ENCODE measurements at regions not wholly inside any gene's neighbourhood (a gene's known extent, or its start where the extent isn't known, plus 50 kb on each side); places are given as distances from the start of the nearest gene placed in this dataset.
"Not testable (repeated sequence)": the region's sequence is repeated elsewhere in the genome, so short reads cannot be mapped to it uniquely, and the experiment has no call there.

DNA sequence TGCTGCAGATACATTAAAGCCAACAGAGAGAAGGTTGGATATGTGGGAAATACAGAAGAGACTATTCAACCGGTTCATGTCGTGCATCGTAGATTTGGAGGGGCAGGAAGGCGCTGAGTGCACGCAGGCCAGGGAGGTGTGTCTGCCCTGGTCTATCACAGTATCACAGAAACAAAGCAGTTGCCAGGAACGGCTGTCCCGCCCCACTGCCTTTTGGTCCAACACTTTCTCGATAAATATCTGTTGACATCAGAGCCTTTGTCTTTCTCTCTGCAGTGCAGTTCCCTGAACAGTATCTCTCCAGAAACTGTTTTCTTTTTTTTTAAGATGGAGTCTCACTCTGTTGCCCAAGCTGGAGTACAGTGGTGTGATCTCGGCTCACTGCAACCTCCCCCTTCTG lies 151.1 kb upstream of the BCOR start:
- Mint-ChIP-seq H3K4me1 (peaks cover 7% of the 10 kb centered on the region), H3K36me3 (ENCODE audit: low read depth) (no peaks in the 10 kb centered on the region), H3K9me3 (no peaks in the 10 kb centered on the region), H3K4me3 (no peak overlapping the region), H3K27ac (no peak overlapping the region), H3K27me3 (peaks cover 3% of the 10 kb centered on the region)
- ATAC-seq (no peak), DNase-seq (no peak)

DNA sequence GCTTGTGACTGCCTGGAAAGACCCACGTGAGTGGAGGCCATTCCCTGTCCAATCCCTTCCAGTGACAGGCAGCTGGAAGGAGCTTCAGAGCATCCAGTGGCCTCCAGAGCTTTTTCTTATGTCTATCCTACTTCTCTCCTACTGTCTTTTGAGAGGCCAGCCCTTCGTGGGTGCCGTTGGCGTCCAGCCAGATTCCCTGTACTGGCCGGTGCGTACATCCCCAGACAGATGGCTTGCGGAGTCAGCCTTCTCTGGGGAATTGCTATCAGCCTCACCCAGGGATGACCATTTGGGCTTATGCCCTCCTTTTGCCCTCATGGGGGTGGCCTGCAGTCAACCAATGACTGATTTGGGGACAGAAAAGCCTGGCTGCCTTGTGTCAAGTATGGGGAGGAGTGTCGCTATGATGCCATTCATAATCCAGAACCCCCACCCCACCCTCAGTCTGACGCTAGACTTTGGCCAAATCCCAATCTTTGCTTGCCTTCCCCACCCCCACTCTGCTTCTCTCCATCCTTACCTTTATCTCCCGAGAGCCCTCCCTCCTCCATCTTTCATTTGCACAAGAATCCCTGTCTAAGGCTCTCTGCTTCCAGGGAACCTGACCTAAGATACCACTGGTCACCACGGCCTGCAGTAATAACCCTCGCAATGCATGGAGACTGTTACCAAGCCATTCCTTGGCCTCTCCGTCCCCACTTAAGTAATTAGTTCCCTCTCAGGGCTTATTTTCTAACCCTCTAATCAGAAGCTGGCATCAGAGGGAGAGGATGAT lies 150.3 kb upstream of the BCOR start:
- no peaks in the 10 kb centered on the region for H3K9me3 Mint-ChIP-seq
- peaks cover 3% of the 10 kb centered on the region for H3K27me3 Mint-ChIP-seq
- no peak overlapping the region for H3K4me3 Mint-ChIP-seq
- no peak for DNase-seq
- peaks cover 7% of the 10 kb centered on the region for H3K4me1 Mint-ChIP-seq
- no peak overlapping the region for H3K27ac Mint-ChIP-seq
- no peak for ATAC-seq
- H3K36me3 Mint-ChIP-seq (ENCODE audit: low read depth): no peaks in the 10 kb centered on the region

DNA sequence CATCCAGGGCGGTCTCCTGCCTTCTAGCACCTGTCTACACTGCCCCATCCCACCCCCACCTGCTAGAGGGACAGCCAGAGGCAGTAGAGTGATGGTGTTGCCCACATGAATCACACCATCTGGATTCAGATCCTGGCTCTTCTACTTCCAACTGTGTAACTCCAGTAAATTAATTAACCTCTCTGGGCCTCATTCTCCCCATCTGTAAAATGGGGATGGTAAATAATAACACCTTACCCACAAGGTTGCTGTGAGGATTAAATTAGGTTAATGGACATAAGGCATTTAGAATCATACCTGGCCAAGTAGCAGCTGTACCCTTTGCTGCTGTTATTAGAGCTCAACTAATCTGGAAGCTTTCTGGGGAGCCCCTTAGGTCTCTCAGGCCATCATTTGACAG lies 149.6 kb upstream of the BCOR start:
- Mint-ChIP-seq H3K4me3 (no peak overlapping the region), H3K36me3 (ENCODE audit: low read depth) (no peaks in the 10 kb centered on the region), H3K27ac (no peak overlapping the region), H3K4me1 (peaks cover 7% of the 10 kb centered on the region), H3K27me3 (peaks cover 3% of the 10 kb centered on the region), H3K9me3 (no peaks in the 10 kb centered on the region)
- DNase-seq (no peak), ATAC-seq (no peak)

DNA sequence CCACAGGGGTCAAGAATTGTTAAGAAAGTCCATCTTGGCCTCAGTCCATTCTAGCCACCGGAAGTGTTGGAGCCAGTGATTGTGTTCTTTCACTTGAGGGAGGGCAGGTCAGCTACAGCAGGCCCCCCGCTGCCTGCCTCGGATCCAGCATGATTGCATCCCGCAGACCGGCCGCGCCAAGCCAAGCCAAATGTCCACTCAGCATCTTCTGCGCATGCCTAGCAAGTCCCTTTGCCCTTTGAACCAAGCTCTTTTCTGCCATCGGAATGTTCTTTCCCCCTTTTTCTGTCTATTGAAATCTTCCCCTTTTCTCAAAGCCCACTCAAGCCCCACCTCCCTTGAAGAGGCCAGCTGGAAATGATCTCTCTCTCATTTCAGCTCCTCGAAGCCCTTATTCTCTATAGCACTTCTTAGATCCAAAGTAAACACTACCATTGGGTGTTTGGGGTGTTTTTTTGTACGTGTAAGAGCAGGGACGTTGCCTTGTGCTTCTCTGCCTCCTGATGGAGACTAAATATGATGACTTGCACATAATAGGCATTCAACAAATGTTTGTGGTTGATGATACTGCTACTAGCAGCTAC lies 147.8 kb upstream of the BCOR start:
- DNase-seq (no peak), ATAC-seq (no peak)
- peaks cover 3% of the 10 kb centered on the region for H3K27me3 Mint-ChIP-seq
- no peaks in the 10 kb centered on the region for H3K36me3 Mint-ChIP-seq (ENCODE audit: low read depth)
- H3K4me3 Mint-ChIP-seq: no peak overlapping the region
- H3K4me1 Mint-ChIP-seq: peaks cover 7% of the 10 kb centered on the region
- H3K9me3 Mint-ChIP-seq: no peaks in the 10 kb centered on the region
- peak overlapping the region; percentile 62 for H3K27ac Mint-ChIP-seq

DNA sequence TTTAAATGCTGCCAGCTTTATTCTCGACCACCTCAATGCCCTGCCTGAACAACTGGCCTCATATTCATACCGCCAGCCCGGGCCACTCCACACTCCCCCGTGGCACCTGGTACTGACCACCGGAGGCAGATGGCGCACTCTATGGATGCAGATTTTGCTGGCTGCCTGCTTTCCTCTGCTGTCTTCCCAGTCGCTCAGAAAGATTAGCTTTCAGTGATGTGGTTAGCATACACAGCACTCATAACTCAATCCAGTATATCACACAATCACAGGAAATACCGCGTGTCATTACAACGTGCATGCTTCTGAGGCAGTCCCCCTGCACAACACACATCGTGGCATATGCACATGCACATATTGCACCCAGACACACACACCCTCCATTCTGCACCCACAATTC lies 147.2 kb upstream of the BCOR start:
- Mint-ChIP-seq H3K4me3 (no peak overlapping the region), H3K27ac (no peak overlapping the region), H3K27me3 (peaks cover 3% of the 10 kb centered on the region), H3K9me3 (no peaks in the 10 kb centered on the region), H3K36me3 (ENCODE audit: low read depth) (no peaks in the 10 kb centered on the region), H3K4me1 (peaks cover 7% of the 10 kb centered on the region)
- no peak for DNase-seq
- no peak for ATAC-seq

DNA sequence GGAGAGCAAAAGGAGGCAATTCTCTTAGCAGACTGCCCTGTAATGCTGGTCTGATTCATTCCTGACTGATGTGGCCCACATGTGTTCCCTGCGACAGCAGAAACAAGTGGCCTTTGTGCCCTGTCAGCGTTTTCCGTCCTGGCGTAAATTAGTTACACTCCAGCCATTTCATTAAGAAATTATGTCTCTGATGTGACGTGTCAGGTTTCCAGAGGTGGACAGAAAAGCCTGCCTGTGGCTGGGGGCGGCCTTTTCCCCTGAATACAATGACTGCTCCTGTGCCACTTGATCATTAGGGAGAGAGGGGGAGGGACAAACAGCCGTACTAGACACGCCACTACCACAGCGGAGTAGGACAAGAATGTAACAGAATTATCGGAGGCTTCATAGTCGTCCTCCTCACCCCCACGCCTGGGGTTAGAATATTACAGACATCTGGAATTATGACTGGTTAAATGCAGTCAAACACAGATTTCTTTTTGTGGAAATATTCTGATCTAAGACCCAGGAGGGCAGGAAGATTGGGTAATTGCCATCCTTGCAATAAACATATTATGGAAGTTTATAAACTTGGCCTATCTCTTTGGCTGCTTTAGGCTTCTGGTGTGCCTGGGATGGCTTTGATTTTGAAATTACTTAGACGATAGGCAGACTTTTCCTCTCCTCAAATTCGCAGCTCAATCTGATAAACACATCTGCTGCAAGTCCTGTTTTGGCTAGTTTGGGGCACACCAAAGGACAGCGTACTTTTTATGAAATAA lies 146.2 kb upstream of the BCOR start:
- Mint-ChIP-seq H3K27me3 (peaks cover 5% of the 10 kb centered on the region), H3K4me3 (no peak overlapping the region), H3K27ac (no peak overlapping the region), H3K4me1 (peaks cover 7% of the 10 kb centered on the region), H3K36me3 (ENCODE audit: low read depth) (no peaks in the 10 kb centered on the region), H3K9me3 (no peaks in the 10 kb centered on the region)
- no peak for ATAC-seq
- DNase-seq: no peak

DNA sequence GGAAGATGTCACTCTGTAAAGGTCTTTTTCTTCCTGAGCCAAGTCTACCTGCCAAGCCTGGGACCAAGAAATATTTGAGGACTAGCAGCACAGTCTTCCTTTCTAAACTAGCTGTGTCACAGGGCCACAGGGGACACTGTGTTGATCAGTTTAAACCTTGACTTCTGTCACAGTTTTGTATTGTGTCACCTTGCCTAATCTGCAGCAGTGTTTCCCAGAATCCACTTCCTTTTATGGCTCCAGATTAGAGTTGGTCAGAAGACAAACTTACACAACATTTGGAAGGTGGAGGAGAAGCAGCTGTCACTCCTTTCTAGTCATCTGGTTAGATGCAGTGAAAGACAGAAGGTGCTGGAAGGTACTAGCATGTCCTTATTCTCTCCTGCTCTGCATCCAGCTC lies 143.1 kb upstream of the BCOR start:
- Mint-ChIP-seq H3K27me3 (peaks cover 5% of the 10 kb centered on the region), H3K27ac (no peak overlapping the region), H3K36me3 (ENCODE audit: low read depth) (no peaks in the 10 kb centered on the region), H3K4me3 (no peak overlapping the region), H3K4me1 (peaks cover 6% of the 10 kb centered on the region), H3K9me3 (no peaks in the 10 kb centered on the region)
- no peak for ATAC-seq
- DNase-seq: no peak

DNA sequence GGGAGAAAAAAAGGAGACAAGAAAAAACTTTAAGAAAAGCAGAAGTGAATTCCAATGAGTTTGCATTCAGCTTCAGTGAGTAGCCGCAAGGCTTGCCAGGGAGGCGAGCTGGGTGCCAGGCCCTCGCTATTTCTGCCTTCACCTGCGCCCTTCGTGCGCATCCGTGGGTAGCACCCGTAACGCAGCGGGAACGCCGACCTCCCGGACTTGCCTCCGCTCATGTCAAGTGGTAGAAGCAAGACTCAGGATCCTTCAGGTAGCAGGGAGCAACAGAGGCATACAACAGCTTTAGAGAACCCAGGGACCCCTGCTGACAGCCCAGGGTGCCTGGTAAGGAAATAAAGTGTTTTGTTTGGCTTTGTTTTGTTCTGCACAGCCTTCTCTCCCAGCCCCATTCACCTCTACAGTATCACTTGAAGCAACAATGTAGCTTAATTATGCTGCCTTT lies 140.0 kb upstream of the BCOR start:
- H3K4me1 Mint-ChIP-seq: no peaks in the 10 kb centered on the region
- no peak overlapping the region for H3K27ac Mint-ChIP-seq
- ATAC-seq (no peak), DNase-seq (no peak)
- H3K9me3 Mint-ChIP-seq: no peaks in the 10 kb centered on the region
- no peak overlapping the region for H3K4me3 Mint-ChIP-seq
- H3K36me3 Mint-ChIP-seq (ENCODE audit: low read depth): no peaks in the 10 kb centered on the region
- peaks cover 2% of the 10 kb centered on the region for H3K27me3 Mint-ChIP-seq

DNA sequence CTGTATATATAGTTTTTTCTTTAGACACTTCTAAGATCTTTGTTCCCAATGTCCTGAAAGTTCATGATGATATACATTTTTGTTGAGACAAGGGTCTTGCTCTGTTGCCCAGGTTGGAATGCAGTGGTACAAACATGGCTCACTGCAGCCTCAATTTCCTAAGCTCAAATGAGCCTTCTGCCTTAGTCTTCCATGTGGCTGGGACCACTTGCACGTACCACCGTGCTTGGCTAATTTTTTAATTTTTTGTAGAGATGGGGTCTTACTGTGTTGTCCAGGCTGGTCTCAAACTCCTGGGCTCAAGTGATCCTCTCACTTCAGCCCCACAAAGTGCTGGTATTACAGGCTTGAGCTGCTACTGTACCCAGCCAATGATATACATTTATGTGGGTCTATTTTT lies 132.9 kb upstream of the BCOR start:
- H3K4me1 Mint-ChIP-seq: no peaks in the 10 kb centered on the region
- ATAC-seq (no peak), DNase-seq (no peak)
- no peaks in the 10 kb centered on the region for H3K36me3 Mint-ChIP-seq (ENCODE audit: low read depth)
- no peak overlapping the region for H3K27ac Mint-ChIP-seq
- H3K4me3 Mint-ChIP-seq: no peak overlapping the region
- no peaks in the 10 kb centered on the region for H3K27me3 Mint-ChIP-seq
- H3K9me3 Mint-ChIP-seq: no peaks in the 10 kb centered on the region

DNA sequence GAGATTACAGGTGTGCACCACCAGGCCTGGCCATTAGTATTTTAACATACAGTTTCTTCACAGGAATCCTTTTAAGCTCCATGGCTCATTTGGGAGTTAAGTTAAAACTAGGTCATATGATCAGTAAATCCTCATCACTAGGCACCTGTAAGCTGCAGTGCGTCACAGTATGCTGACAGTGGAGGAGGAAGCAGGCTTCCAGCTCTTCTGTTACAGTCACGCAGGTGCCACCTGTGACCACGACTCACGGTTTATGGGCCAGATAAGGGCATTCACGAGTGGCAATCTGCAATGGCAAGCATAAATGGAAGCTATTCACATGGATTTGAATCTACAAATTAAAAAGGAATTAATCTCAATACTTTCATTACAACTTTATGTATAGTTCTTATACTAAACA lies 129.4 kb upstream of the BCOR start:
- H3K27ac Mint-ChIP-seq: no peak overlapping the region
- ATAC-seq (no peak), DNase-seq (no peak)
- H3K4me1 Mint-ChIP-seq: no peaks in the 10 kb centered on the region
- no peak overlapping the region for H3K4me3 Mint-ChIP-seq
- H3K9me3 Mint-ChIP-seq: no peaks in the 10 kb centered on the region
- no peaks in the 10 kb centered on the region for H3K36me3 Mint-ChIP-seq (ENCODE audit: low read depth)
- H3K27me3 Mint-ChIP-seq: no peaks in the 10 kb centered on the region

DNA sequence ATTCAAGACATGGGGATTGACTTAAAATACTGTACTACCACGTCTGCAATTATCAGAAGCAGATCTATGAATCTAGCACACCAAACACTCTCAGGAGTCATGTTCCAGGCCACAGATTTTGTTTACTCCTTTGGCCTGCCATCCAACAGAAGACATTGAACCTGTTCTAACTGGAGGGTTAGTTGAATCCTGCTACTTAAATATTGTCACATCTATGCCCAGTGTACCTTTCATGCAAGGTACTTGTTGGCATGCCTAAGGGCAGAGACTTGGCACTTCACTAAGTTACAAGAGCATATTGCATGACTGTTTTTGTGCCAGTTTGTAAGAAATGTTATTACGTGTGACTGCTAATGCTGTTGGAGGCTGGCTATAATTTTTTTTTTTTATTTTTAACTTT lies 126.9 kb upstream of the BCOR start:
- Mint-ChIP-seq H3K4me3 (no peak overlapping the region), H3K27ac (no peak overlapping the region), H3K4me1 (no peaks in the 10 kb centered on the region), H3K36me3 (ENCODE audit: low read depth) (no peaks in the 10 kb centered on the region), H3K9me3 (no peaks in the 10 kb centered on the region), H3K27me3 (no peaks in the 10 kb centered on the region)
- no peak for ATAC-seq
- no peak for DNase-seq

DNA sequence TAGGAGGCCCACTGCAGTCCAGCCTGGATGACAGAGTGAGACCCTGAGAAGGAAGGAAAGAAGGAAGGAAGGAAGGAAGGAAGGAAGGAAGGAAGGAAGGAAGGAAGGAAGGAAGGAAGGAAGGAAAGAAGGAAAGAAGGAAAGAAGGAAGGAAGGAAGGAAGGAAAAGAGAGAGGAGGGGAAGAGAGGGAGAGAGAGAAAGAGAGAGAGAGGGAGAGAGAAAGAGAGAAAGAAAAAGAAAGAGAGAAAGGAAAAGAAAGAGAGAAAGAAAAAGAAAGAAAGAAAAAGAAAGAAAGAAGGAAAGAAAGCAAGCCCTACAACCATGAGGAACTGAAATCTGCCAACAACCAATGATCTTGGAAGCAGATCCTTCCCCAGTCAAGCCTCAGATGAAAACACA lies 124.9 kb upstream of the BCOR start:
- not testable (repeated sequence) for H3K9me3 Mint-ChIP-seq; H3K36me3 Mint-ChIP-seq (ENCODE audit: low read depth); H3K4me1 Mint-ChIP-seq; H3K27ac Mint-ChIP-seq; ATAC-seq; H3K27me3 Mint-ChIP-seq; H3K4me3 Mint-ChIP-seq; DNase-seq

DNA sequence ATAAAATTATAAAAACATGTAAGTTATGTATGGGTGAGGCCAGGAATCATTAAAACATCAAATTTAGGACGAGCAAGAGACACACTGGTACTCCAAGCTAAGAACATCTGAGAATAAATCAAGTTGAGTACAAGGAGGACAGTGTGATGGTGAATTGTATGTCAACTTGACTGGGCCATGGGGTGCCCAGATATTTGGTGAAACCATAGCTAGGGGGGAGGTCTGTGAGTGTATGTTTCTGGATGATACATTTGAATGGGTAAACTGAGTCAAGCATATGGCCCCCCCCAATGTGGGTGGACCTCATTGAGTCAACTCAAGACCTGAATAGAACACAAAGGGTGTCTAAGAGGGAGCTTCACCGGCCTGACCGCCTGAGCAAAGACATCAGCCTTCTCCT lies 115.3 kb upstream of the BCOR start:
- no peak for ATAC-seq
- Mint-ChIP-seq H3K9me3 (no peaks in the 10 kb centered on the region), H3K27me3 (no peaks in the 10 kb centered on the region), H3K27ac (no peak overlapping the region), H3K36me3 (ENCODE audit: low read depth) (no peaks in the 10 kb centered on the region), H3K4me1 (peaks cover 5% of the 10 kb centered on the region), H3K4me3 (no peak overlapping the region)
- no peak for DNase-seq

DNA sequence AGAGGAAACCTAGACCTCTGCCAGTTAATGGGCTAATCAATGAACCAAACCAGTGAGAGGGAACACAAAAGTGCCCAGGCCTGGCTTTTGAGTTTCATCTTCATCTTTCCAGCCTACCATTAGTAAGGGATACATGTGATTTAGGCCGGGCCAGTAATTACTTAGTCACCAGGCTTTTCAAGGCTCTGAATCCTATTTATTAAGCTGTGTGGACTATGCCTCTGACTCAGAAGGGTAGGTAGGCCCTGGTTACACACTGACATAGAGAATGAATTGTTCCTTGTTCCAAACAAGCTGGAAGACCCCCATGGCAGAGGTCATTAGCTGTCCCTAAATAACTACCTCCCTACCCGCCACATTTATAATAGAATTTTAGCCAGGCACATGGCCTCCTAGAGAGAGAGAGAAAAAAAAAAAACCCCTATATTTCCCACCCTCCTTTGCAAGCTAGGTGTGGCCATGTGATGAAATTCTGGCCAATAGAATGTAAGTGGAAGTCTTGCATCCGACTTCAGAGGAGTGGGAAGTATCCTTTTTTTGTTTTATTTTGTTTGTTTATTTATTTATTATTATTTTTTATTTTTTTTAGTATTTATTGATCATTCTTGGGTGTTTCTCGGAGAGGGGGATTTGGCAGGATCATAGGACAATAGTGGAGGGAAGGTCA lies 112.3 kb upstream of the BCOR start:
- H3K36me3 Mint-ChIP-seq (ENCODE audit: low read depth): no peaks in the 10 kb centered on the region

DNA sequence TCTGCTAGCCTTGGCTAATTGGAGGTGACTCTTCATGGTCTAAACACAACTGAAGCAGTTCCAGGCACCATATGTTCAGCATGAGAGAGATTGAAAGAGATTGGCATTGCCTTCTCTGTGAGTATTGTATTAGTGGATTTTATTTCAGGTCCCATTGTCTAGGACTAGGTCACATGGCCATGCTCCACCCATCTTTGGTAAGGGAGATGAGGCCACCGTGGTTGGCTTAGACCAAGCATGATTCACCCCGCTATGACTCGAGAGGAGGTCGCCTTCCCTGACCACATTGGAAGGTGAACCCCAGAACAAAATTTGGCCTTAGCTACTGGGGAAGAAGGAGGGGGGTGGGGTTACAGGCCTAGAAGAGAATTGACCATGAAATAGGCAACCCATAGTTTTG lies 109.9 kb upstream of the BCOR start:
- Mint-ChIP-seq H3K4me1 (peaks cover 16% of the 10 kb centered on the region), H3K27me3 (no peaks in the 10 kb centered on the region), H3K9me3 (no peaks in the 10 kb centered on the region), H3K36me3 (ENCODE audit: low read depth) (no peaks in the 10 kb centered on the region), H3K27ac (no peak overlapping the region), H3K4me3 (no peak overlapping the region)
- DNase-seq (peak; percentile 41), ATAC-seq (peak; percentile 97)

More for the DNA sequence above, 112.3 kb upstream of the BCOR start:
- peaks cover 12% of the 10 kb centered on the region for H3K4me1 Mint-ChIP-seq
- H3K4me3 Mint-ChIP-seq: no peak overlapping the region
- no peak overlapping the region for H3K27ac Mint-ChIP-seq
- DNase-seq (no peak), ATAC-seq (no peak)
- H3K9me3 Mint-ChIP-seq: no peaks in the 10 kb centered on the region
- H3K27me3 Mint-ChIP-seq: no peaks in the 10 kb centered on the region

All from activated naive CD8-positive, alpha-beta T cell treated with anti-CD3 and anti-CD28 coated beads, Interleukin-2, amount 50 U/mL, for 24 hours (primary cell).